ENCODE measurements at regions not wholly inside any gene's neighbourhood (a gene's known extent, or its start where the extent isn't known, plus 50 kb on each side); places are given as distances from the start of the nearest gene placed in this dataset.
A peak's percentile ranks its signal among the peaks of the same experiment; 100 is the strongest.

DNA sequence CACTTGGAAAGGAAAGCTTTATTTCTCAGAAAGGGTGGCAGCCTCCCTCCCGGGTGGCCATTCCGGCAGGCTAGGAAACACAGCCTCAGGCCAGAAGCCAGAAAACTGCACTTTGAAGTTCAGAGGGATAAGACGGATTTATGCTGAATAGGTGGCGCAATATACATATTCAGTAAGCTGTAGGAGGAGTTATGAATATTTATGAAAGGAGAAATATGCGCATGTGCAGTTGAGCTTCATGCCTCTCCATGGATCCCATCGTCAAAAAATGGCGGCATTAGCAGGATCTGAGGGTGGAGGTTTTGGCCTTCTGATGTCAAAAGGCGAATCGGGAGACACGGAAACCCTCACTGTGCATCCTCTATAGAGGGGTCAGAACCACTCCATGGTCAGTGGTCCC, 82.3 kb downstream of the KATNIP start:
- peaks cover 0 to 39% (median 0%) of the 10 kb centered on the region in 3 donors for H3K36me3 ChIP-seq
- no peak for TF ChIP-seq EP300 (IDR thresholded peaks at IDR 0.05)
- no peak for TF ChIP-seq POLR2A (IDR thresholded peaks at IDR 0.05)
- TF ChIP-seq, protein P1, sequence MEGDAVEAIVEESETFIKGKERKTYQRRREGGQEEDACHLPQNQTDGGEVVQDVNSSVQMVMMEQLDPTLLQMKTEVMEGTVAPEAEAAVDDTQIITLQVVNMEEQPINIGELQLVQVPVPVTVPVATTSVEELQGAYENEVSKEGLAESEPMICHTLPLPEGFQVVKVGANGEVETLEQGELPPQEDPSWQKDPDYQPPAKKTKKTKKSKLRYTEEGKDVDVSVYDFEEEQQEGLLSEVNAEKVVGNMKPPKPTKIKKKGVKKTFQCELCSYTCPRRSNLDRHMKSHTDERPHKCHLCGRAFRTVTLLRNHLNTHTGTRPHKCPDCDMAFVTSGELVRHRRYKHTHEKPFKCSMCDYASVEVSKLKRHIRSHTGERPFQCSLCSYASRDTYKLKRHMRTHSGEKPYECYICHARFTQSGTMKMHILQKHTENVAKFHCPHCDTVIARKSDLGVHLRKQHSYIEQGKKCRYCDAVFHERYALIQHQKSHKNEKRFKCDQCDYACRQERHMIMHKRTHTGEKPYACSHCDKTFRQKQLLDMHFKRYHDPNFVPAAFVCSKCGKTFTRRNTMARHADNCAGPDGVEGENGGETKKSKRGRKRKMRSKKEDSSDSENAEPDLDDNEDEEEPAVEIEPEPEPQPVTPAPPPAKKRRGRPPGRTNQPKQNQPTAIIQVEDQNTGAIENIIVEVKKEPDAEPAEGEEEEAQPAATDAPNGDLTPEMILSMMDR (IDR thresholded peaks at IDR 0.05), result no peak
- no peak overlapping the region for H3K27ac ChIP-seq
- 85 to 92% methylated on average over 10 of the region's 10 CpGs for WGBS, 2 donors
- H3K9me3 ChIP-seq, result no peaks in the 10 kb centered on the region
- no peak for DNase-seq (ENCODE audit: low spot score in 2 of 2)
- H3K4me3 ChIP-seq, result no peak overlapping the region
- H3K27me3 ChIP-seq, result no peaks in the 10 kb centered on the region
- peaks cover 0 to 16% (median 6%) of the 10 kb centered on the region in 4 donors for H3K4me1 ChIP-seq

DNA sequence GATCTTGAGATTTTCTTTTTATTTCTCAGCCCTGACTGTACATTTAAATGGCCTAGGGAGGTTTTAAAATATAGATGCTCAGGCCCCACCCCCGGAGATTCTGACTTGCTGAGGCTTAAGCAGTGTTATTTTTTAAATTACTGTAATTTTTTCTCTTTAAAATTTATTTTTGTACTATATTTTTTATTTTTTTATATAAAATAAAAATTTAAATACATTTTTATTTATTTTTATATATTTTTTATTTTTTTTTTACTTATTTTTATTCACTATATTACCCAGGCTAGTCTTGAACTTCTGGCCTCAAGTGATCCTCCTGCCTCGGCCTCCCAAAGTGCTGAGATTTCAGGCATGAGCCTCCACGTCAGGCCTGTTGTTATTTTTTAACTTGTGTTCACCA, 83.3 kb downstream of the KATNIP start:
- H3K27me3 ChIP-seq, result no peaks in the 10 kb centered on the region
- H3K4me1 ChIP-seq, result peaks cover 0 to 7% (median 3%) of the 10 kb centered on the region in 4 donors
- TF ChIP-seq, protein P1 (IDR thresholded peaks at IDR 0.05), result no peak
- no peak for TF ChIP-seq EP300 (IDR thresholded peaks at IDR 0.05)
- TF ChIP-seq POLR2A (IDR thresholded peaks at IDR 0.05), result no peak
- H3K9me3 ChIP-seq, result no peaks in the 10 kb centered on the region
- peaks cover 0 to 48% (median 0%) of the 10 kb centered on the region in 3 donors for H3K36me3 ChIP-seq
- DNase-seq (ENCODE audit: low spot score in 2 of 2), result no peak
- 95 to 98% methylated on average over 3 of the region's 3 CpGs for WGBS, 2 donors
- no peak overlapping the region for H3K4me3 ChIP-seq
- H3K27ac ChIP-seq, result no peak overlapping the region

DNA sequence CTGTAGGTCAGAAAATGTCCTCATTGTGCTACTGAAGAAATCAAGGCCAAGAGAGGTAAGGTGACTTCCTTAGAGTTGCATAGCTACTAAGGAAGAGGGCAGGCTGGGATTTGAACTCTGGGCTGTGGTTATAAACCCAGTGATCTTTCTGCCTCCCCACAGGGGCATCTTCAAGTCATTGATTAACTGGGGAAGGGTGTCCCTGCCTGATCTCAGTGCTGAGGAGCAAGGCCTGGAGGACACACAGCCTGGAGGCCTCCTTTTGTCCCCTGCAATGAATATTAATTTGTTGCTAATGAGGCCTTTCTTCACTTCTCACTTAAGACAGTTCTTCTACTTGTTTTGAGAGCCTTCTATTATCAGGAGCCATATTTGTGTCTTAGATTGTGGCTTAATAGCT, 83.8 kb downstream of the KATNIP start:
- Histone ChIP-seq H3K36me3 (peaks cover 0 to 52% (median 0%) of the 10 kb centered on the region in 3 donors), H3K4me1 (peaks cover 0 to 2% (median under 1%) of the 10 kb centered on the region in 4 donors), H3K4me3 (no peak overlapping the region), H3K27ac (peak overlapping the region in 1 of 4 donors; percentile 74), H3K27me3 (no peaks in the 10 kb centered on the region), H3K9me3 (no peaks in the 10 kb centered on the region)
- no peak for DNase-seq (ENCODE audit: low spot score in 2 of 2)
- no peak for TF ChIP-seq EP300 (IDR thresholded peaks at IDR 0.05)
- TF ChIP-seq, protein P1 (IDR thresholded peaks at IDR 0.05), result no peak
- TF ChIP-seq POLR2A (IDR thresholded peaks at IDR 0.05), result no peak

DNA sequence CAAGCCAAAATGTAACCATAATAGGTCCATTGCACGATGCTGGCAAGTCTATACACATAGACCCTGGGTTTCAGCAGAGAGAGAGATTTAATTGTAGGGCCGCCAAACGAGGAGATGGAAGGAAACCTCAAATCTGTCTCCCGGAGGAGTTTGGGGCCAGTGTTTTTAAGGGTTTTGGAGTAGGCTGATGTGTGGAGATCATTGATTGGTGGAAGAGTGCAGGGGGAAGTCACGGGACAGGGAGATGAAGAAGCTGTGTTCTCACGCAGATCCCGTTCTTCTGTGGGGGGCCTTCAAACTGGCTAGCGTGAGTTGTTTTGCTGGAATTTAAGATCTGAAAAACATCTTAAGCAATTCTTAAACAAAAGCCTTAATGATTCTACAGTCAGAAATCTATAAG, 84.8 kb downstream of the KATNIP start:
- DNase-seq (ENCODE audit: low spot score in 2 of 2), result no peak
- Histone ChIP-seq H3K36me3 (peaks cover 0 to 48% (median 0%) of the 10 kb centered on the region in 3 donors), H3K27ac (peak overlapping the region in 3 of 4 donors; percentile 12 to 74 (median 26)), H3K4me1 (no peaks in the 10 kb centered on the region), H3K4me3 (no peak overlapping the region), H3K27me3 (no peaks in the 10 kb centered on the region), H3K9me3 (no peaks in the 10 kb centered on the region)
- WGBS, 2 donors, result 33 to 35% methylated on average over 8 of the region's 8 CpGs
- no peak for TF ChIP-seq POLR2A (IDR thresholded peaks at IDR 0.05)
- no peak for TF ChIP-seq EP300 (IDR thresholded peaks at IDR 0.05)
- TF ChIP-seq, protein P1 (IDR thresholded peaks at IDR 0.05), result no peak

DNA sequence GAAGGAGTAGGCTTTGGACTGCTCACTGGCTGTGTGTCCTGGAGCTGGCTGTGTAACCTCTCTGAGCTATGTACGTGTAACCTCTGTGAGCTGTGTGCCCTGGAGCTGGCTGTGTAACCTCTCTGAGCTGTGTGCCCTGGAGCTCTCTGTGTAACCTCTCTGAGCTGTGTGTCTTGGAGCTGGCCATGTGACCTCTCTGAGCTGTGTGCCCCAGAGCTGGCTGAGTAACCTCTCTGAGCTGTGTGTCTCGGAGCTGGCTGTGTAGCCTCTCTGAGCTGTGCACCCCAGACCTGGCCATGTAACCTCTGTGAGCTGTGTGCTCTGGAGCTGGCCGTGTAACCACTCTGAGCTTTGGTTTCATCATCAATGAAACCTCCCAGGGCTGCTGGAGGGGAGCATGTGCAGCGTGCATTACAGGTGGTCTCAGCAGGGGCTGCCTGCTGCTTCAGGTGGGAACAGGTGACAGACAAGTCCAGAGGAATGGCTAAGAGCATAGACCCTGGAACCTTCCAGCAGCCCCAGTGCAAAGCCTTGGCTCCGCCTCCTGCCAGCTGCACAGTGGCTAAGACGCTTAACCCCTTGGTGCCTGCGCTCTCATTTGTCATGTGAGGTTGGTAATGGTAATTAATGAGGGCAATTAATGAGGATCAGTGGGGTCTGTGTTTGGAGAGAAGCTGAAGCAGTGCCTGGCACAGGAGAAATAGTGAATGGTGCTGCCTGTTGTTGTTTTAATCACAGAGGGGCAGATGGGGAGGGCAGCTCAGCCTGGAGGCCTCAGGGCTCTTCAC, 86.7 kb downstream of the KATNIP start:
- no peaks in the 10 kb centered on the region for H3K27me3 ChIP-seq
- H3K36me3 ChIP-seq, result peaks cover 0 to 50% (median 0%) of the 10 kb centered on the region in 3 donors
- no peak overlapping the region for H3K27ac ChIP-seq
- no peak overlapping the region for H3K4me3 ChIP-seq
- no peaks in the 10 kb centered on the region for H3K4me1 ChIP-seq
- 62 to 69% methylated on average over 7 of the region's 7 CpGs for WGBS, 2 donors
- TF ChIP-seq POLR2A (IDR thresholded peaks at IDR 0.05) (no peak), EP300 (IDR thresholded peaks at IDR 0.05) (no peak)
- TF ChIP-seq, protein P1 (IDR thresholded peaks at IDR 0.05), result no peak
- no peak for DNase-seq (ENCODE audit: low spot score in 2 of 2)
- no peaks in the 10 kb centered on the region for H3K9me3 ChIP-seq
